Stimulated activated CD4-positive, alpha-beta T cell treated with anti-CD3 and anti-CD28 coated beads, Interleukin-1b, Interleukin-23, amount 100 ng/mL, for 24 hours (primary cell): ENCODE measurements at regions not wholly inside any gene's neighbourhood (a gene's known extent, or its start where the extent isn't known, plus 50 kb on each side); places are given as distances from the start of the nearest gene placed in this dataset.
A peak's percentile ranks its signal among the peaks of the same experiment; 100 is the strongest.

Experiments used
- DNase-seq, 4 experiments: peaks; one replicate each; pipeline ENCODE4 v3.0.0-alpha.2; 2020; ENCODE audit warnings: low read depth in 4 of 4, low spot score in 1 of 4

DNA sequence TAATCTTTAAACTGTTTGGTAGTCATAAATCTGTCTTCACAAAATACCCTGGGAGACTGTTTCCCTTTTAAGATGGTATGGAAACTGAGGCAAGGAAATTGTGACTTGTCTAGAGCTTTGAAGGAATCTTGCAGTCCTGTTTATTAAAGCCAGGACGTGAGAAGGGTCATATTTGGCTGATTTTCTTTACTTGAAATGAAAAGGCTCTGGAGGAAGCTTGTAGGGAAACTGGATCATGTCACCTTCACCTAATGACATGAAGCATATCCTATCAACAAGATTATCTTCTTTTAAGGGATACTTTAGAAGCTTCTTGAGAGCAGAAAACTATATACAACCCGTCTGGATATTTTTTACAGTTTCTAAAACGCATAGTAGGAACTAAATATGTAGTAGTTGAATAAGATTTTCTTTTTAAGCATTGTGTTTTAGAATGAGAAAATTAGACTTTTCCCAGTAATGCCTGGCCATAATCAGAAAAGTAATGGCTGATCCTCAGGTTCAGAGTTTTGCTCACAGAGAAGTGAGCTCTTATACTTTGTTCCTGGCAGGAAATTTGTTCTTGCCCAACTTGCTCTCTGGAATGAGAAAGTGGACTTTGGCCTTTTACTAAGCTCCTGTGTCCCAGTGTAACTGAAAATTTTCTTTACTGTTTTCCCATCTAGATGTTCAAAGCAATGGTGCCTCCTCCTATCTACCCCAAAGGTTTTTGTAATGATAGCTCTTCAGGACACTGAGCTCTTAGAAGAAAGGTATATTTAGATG lies 136.8 kb upstream of the AFF2 start:
- DNase-seq = no peak

GRCh38 chrX:148365233-148365632 lies 135.2 kb upstream of the AFF2 start:
- no peak for DNase-seq

DNA sequence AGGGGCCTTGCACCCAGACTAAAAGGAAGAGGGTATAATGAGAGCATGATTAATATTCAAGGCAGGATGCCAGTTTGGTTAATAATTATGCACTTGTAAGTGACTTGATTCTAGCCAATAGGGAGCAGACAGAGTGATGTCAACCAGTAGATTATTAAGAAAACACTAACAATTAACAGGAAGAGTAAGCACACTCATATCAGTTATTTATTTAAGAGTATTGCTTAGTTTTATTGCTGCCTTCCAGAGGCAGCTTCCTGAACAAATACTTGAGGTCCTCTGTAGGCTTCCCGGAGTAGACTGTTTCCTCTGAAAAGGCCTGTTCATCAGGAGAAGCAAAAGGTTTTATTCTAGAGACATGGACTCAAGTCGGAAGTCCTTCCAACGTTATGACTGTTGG lies 129.1 kb upstream of the AFF2 start:
- DNase-seq = no peak

DNA sequence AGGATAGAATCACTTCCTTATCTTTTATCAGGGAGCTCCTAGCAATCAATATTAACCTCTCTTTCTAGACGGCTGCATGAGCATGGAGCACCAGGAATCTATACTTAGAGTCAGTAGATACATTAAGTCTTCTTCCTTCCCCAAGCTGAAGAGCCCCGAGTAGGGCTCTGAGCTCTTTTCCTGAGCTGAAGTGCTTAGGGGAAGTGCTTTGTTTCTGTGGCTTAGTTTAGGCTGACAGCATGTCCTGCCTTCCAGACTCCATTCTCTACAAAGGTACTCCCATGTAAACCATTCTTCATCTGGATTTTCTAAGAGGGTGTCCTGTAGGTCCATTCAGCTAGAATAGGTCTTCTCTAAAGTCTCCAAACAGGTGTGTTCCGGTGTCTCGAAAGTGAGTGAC lies 127.5 kb upstream of the AFF2 start:
- DNase-seq = no peak

- DNase-seq = no peak
Observed at GRCh38 chrX:148376342-148376741, 124.1 kb upstream of the AFF2 start.

- DNase-seq = no peak
Observed at GRCh38 chrX:148380107-148380506, 120.3 kb upstream of the AFF2 start.

- peak; percentile 11 to 22 (median 18) for DNase-seq
Observed at GRCh38 chrX:148380650-148381561, 119.5 kb upstream of the AFF2 start.

DNA sequence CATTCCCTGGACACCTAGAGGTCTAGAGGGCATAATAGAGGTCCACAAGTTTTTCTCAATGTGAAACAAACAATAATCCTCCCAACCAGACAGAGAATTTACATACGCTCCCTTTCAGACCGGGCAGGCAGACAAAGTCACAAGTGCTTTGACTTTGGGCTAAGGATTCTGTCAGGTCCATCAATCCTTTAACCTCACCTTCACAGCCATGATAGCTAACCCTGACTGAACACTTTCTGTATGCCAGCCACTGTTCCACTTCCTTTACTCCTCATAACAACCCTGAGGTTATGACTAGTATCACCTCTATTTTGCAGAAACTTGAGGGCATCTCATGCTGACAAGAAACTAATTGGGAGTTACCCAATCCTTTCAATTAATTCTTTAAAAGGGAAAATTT lies 118.8 kb upstream of the AFF2 start:
- DNase-seq = no peak

DNA sequence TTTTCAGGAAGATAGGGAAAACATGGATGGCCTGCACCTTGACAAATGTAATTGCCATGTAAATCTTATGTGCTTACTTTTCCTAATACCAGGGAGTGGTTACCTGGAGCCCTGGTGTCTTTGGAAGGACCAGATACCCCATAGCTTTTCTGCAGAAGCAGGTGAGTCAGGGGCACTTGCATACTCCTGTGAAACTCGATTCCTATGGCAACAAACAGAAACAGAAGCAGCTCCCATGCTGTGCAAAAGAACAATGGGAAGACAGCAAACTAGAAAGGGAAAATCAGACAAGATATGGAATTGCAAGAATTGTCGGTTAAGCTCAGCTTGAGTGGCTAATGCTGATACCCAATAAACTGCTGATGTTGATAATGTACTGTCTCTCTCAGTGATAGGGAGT lies 117.4 kb upstream of the AFF2 start:
- no peak for DNase-seq

DNA sequence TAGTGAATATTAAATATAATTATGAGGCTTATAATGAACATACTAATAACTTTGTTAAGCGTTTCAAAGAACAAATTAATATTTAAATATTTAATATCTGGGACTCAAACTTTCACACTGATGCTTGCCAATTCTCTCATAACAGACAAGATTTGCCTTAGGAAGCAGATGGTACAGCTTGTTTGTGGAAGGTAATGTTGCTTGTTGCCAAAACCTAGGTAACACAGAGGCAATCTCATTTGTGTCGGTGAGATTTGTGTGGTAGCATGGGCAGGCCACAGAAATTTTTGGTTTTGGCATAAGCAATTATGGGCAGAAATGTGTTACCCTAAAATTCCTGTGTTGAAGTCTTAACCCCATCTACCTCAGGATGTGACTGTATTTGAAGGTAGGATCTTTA lies 114.9 kb upstream of the AFF2 start:
- DNase-seq = no peak

DNA sequence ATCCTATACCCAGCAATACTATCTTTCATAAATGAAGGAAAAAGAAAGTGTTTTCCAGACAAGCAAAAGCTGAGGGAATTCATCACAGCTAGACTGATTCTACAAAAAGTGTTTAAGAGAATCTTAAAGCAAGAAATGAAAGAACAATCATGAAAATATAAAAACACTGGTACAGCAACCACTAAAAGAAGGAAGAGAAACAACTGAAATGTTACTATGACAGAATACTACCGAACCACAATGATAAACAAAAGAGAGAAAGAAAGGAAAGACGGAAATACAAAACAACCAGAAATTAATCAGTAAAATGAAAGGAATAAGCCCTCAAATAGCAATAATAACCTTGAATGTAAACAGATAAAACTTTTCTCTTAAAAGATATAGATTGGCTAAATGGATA lies 110.8 kb upstream of the AFF2 start:
- no peak for DNase-seq

DNA sequence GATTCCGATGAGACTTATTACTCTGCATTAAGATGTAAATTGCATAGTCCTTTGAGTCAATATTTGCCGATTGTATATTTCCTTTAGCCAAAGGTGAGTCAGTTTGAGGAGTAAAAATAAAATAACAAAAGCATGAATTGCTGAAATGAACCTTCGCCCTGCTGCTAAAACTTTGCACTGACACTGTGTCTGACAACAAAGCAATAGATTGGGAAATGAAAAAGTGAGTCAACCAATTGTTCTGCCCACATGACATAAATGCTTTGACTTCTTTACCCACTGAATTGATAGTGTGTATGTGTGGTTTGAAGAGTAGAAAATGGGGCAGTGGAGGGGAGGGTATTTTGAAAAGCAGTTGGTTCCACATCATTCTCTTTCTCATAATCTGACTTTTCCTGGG lies 88.4 kb upstream of the AFF2 start:
- no peak for DNase-seq

GRCh38 chrX:148416142-148416541 lies 84.3 kb upstream of the AFF2 start:
- no peak for DNase-seq

GRCh38 chrX:148416931-148417330 lies 83.5 kb upstream of the AFF2 start:
- DNase-seq = no peak

DNA sequence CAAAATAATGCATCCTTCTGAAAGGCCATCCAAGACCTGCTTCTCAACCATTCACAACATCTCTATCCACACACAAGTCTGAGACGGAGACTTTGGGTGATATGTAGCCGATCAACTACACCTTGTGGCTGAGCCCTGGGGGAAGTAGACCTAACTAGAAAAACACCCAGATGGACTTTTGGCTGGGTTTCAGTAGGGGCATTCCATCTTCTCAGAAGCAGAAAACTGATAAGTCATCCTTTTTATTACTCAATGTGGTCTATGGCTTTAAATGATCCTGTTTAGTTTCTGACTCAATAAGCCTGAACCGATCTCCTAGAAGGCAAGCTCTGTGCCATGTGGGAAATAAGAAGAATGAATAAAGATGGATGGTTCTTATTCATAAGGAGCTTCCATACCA lies 82.5 kb upstream of the AFF2 start:
- no peak for DNase-seq

- DNase-seq = no peak
Observed at GRCh38 chrX:148422526-148422925, 77.9 kb upstream of the AFF2 start.

GRCh38 chrX:148424570-148424969 lies 75.8 kb upstream of the AFF2 start:
- DNase-seq = no peak

GRCh38 chrX:148426467-148426866 lies 74.0 kb upstream of the AFF2 start:
- DNase-seq = no peak

DNA sequence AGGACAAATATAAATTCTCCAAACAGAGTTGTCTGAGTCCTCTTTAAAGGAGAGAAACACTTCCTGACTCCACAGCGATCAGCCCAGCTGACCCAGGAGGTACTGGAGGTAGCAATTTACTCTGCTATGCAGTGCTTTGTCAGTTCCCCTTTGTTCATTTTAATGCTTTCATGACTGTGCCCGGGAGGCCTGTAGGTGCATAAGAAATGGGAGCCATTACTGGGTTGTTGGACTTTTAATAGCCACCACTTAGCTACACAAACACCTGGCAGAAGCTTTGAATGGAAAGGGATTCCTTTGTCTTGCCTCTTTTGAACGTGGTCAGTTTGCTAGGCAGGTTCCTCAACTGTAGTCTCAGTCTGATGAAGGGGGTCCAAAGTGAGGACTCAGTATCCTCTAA lies 59.0 kb upstream of the AFF2 start:
- no peak for DNase-seq

DNA sequence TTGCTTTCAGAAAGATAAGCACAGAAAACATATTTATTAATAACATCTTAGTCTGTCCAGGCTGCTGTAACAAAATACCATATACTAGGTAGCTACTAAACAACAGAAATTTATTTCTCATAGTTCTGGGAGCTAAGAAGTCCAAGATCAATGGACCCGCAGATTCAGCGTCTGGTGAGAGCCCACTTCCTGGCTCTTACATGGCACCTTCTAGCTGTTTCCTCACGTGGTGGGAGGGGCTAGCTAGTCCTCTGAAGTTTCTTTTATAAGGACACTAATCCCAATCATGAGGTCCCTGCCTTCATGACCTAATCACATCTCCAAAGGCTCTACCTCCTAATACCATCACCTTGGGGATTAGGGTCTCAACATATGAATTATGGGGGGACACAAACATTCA lies 57.2 kb upstream of the AFF2 start:
- no peak for DNase-seq

DNA sequence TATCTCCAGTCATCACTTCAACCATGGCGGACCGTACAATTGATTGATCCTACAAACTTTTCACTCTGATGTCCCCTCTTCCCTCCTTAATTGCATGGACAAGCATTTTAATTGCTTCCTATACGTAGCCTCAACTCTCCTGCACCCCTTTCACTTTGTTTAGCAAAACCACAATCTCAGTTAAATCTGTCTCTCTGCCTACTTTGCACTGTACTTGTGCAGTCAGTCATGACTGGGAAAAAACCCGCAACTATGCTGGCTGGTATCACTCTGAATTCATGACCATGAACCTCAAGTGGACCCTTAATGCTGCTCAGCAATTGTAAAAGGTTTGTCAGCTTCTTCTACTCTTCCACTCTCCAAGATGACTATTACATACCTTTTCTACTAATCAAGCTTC lies 51.7 kb upstream of the AFF2 start:
- DNase-seq = no peak
